ENCODE measurements at regions not wholly inside any gene's neighbourhood (a gene's known extent, or its start where the extent isn't known, plus 50 kb on each side); places are given as distances from the start of the nearest gene placed in this dataset.

DNA sequence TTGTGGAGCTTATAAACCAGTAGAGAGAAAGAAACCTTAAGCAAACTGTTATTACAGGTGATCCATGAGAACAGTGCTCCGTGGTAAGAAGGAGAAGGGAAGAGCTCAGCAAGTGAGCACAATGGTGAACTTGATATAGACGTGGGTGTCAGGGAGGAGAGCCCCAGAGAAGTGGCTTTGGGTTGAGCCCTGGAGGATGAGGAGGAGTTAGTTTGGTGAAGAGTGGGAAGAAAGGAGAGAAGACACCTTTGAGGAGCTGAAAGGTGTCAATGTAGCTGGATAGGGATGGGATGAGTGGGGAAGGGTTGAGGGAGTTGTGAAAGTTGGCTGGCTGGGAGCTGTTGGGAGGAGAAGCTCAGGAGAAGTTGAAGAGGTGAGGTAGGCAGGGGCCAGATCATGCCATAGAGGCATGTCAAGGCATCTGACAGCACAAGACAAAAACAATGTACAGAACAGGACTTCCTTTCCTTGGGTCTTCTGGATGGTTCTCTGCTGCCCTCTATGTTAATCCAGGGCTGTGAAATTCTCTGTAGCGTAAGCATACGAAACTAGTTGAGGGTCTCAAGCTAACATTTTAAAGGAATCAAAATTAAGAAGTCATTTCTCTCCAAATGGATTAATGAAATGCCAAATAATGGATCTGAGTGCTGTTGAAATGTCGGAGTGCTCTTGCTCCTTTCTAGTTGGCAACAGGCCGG, 501.9 kb downstream of the KDM4C start:
- Histone ChIP-seq H3K36me3 (ENCODE audit: insufficient read depth, low read length) (no peaks in the 10 kb centered on the region), H3K4me3 (ENCODE audit: low read length) (no peak overlapping the region), H3K27me3 (ENCODE audit: insufficient read depth, low read length, poor library complexity, severe bottlenecking) (peaks cover 5% of the 10 kb centered on the region), H3K27ac (ENCODE audit: low read depth, low read length) (no peak overlapping the region), H3K9me3 (ENCODE audit: low read length) (no peaks in the 10 kb centered on the region), H3K4me1 (ENCODE audit: insufficient read depth, low read length) (no peaks in the 10 kb centered on the region)
- H3K36me3 Mint-ChIP-seq: peaks cover 0 to 3% (median 3%) of the 10 kb centered on the region in 3 donors
- H3K9me3 Mint-ChIP-seq: peaks cover 0 to 2% (median 0%) of the 10 kb centered on the region in 5 donors
- POLR2A ChIA-PET: no interaction called here
- H3K27me3 Mint-ChIP-seq: peaks cover 5 to 15% of the 10 kb centered on the region in 2 donors
- H3K4me3 Mint-ChIP-seq: no peak overlapping the region
- DNase-seq: no peak
- no peaks in the 10 kb centered on the region for H3K4me1 Mint-ChIP-seq
- H3K27ac Mint-ChIP-seq: peak overlapping the region in 1 of 8 donors; percentile 52
- CTCF ChIA-PET: no interaction called here

DNA sequence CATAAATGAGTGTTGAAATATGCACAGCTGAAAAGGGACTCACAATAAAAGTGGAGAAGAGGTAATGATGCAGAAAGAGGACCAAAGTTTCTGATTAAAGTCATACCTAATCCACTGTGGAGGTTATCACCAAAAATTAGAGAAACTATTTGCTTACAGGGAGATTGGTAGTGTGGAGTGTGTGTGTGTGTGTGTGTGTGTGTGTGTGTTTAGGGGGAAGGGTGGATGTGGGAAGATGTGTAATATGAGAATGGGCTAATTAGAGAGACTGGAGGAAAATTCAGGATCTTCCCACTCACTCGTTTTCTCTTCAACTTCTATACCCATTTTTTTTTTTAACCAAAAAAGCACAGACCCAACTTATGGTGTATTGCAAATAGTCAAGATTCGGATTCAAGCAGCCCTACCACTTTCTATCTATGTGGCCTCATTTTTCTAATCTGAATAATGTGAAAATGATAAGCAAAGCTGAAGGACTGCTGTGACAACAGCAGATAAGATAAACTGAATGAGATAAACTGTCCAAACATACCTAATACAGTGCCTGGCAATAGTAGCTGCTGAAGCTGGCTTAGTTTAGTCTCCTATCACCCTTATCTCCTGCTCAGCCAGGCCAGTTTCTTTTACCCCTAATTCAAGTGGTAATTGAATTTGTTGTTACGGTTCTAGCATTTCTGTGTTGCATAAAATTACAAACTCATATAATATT, 501.1 kb downstream of the KDM4C start:
- POLR2A ChIA-PET: no interaction called here
- H3K27me3 Mint-ChIP-seq: peaks cover 5 to 15% of the 10 kb centered on the region in 2 donors
- no peak overlapping the region for H3K4me3 Mint-ChIP-seq
- no peak overlapping the region for H3K27ac Mint-ChIP-seq
- no peaks in the 10 kb centered on the region for H3K9me3 ChIP-seq (ENCODE audit: low read length)
- CTCF ChIA-PET: no interaction called here
- no peaks in the 10 kb centered on the region for H3K4me1 Mint-ChIP-seq
- H3K36me3 Mint-ChIP-seq: peaks cover 0 to 7% (median 3%) of the 10 kb centered on the region in 3 donors
- no peaks in the 10 kb centered on the region for H3K36me3 ChIP-seq (ENCODE audit: insufficient read depth, low read length)
- no peak for DNase-seq
- H3K4me1 ChIP-seq (ENCODE audit: insufficient read depth, low read length): no peaks in the 10 kb centered on the region
- H3K9me3 Mint-ChIP-seq: peaks cover 0 to 2% (median 0%) of the 10 kb centered on the region in 5 donors
- no peak overlapping the region for H3K4me3 ChIP-seq (ENCODE audit: low read length)
- H3K27me3 ChIP-seq (ENCODE audit: insufficient read depth, low read length, poor library complexity, severe bottlenecking): peaks cover 5% of the 10 kb centered on the region
- no peak overlapping the region for H3K27ac ChIP-seq (ENCODE audit: low read depth, low read length)

DNA sequence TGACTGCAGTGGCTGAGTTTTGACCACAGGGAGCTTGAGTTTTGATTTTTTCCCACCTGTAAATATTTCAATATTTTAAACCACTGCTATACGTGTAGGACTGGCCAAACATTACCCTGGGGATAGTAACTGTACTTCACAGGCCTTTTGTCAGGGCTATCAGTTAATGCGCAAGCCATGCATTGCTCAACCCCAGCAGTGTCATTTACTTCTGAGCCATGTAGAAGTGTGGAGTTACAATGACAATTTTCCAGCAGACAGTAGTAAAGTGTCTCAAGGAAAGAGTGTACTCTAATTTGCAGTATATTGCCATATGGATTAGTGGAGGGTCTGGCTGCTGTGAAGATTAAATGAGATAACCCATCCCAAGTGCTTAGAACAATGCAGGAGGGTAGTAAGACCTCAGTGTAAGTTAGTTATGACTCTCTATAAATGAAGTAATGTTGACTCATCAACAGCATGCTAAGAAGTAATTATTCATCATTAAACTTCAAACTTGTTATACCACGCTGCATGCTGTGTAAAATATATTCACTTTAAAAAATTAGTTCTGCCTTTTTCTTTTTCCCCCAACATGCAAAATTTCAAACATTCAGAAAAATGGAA, 489.2 kb downstream of the KDM4C start:
- Mint-ChIP-seq H3K27me3 (no peaks in the 10 kb centered on the region), H3K4me1 (no peaks in the 10 kb centered on the region), H3K4me3 (no peak overlapping the region), H3K9me3 (no peaks in the 10 kb centered on the region), H3K36me3 (no peaks in the 10 kb centered on the region), H3K27ac (no peak overlapping the region)
- Histone ChIP-seq H3K27me3 (ENCODE audit: insufficient read depth, low read length, poor library complexity, severe bottlenecking) (no peaks in the 10 kb centered on the region), H3K9me3 (ENCODE audit: low read length) (no peaks in the 10 kb centered on the region), H3K4me3 (ENCODE audit: low read length) (no peak overlapping the region), H3K4me1 (ENCODE audit: insufficient read depth, low read length) (no peaks in the 10 kb centered on the region), H3K36me3 (ENCODE audit: insufficient read depth, low read length) (no peaks in the 10 kb centered on the region), H3K27ac (ENCODE audit: low read depth, low read length) (no peak overlapping the region)
- DNase-seq: no peak
- ChIA-PET POLR2A (no interaction called here), CTCF (no interaction called here)

DNA sequence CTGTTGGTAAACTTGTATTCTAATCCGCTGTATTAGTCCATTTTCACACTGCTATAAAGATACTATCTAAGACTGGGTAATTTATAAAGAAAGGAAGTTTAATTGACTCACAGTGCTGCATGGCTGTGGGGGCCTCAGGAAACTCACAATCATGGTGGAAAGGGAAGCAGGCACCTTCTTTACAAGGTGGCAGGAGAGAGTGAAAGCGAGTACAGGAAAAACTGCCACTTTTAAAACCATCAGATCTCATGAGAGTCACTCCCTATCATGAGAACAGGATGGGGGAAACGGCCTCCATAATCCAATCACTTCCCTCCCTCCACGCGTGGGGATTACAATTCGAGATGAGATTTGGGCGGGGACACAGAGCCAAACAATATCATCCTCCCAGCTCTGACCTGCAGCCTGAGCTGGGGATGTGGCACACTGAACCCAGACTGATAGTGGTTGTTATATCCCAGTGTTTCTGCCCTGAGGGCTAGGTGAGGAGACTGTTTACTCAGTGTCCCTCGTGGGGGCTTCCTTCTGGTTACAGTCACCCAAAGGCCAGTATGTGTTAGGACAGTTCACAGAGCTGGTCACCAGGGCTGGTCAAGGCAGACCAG, 488.3 kb downstream of the KDM4C start:
- ChIA-PET CTCF (interaction anchor here (1.1 kb wide), 1 partner anchor 12 kb away, joined by 3 read pairs; no protein-coding TSS in a partner anchor), POLR2A (no interaction called here)
- no peaks in the 10 kb centered on the region for H3K27me3 ChIP-seq (ENCODE audit: insufficient read depth, low read length, poor library complexity, severe bottlenecking)
- Mint-ChIP-seq H3K4me1 (no peaks in the 10 kb centered on the region), H3K36me3 (no peaks in the 10 kb centered on the region), H3K27ac (no peak overlapping the region), H3K27me3 (no peaks in the 10 kb centered on the region), H3K9me3 (no peaks in the 10 kb centered on the region), H3K4me3 (no peak overlapping the region)
- H3K27ac ChIP-seq (ENCODE audit: low read depth, low read length): no peak overlapping the region
- no peak for DNase-seq
- H3K9me3 ChIP-seq (ENCODE audit: low read length): no peaks in the 10 kb centered on the region
- no peak overlapping the region for H3K4me3 ChIP-seq (ENCODE audit: low read length)
- no peaks in the 10 kb centered on the region for H3K4me1 ChIP-seq (ENCODE audit: insufficient read depth, low read length)
- H3K36me3 ChIP-seq (ENCODE audit: insufficient read depth, low read length): no peaks in the 10 kb centered on the region

DNA sequence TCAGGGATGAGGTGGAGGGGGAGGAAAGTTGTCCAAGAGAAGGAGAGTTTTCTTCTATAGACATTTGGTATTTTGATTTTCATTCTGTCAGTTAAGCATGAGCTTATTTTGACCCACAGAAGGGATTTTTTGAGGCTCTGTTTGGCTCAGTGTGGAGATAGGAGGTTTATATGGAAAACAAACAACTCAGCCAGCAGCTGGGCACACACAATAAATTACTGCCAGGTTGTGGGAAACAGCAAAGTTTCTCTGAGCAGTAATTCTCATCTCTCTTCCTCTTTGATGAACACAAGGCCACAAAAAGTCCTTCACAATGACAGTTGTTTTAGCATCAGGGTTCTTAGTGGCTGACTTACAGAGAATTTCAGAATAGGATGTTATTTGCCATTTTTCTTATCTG, 486.1 kb downstream of the KDM4C start:
- Mint-ChIP-seq H3K27me3 (no peaks in the 10 kb centered on the region), H3K36me3 (no peaks in the 10 kb centered on the region), H3K27ac (no peak overlapping the region), H3K4me3 (no peak overlapping the region), H3K4me1 (no peaks in the 10 kb centered on the region), H3K9me3 (no peaks in the 10 kb centered on the region)
- Histone ChIP-seq H3K4me3 (ENCODE audit: low read length) (no peak overlapping the region), H3K36me3 (ENCODE audit: insufficient read depth, low read length) (no peaks in the 10 kb centered on the region), H3K9me3 (ENCODE audit: low read length) (no peaks in the 10 kb centered on the region), H3K27me3 (ENCODE audit: insufficient read depth, low read length, poor library complexity, severe bottlenecking) (no peaks in the 10 kb centered on the region), H3K4me1 (ENCODE audit: insufficient read depth, low read length) (no peaks in the 10 kb centered on the region), H3K27ac (ENCODE audit: low read depth, low read length) (no peak overlapping the region)
- ChIA-PET POLR2A (no interaction called here), CTCF (no interaction called here)
- no peak for DNase-seq

DNA sequence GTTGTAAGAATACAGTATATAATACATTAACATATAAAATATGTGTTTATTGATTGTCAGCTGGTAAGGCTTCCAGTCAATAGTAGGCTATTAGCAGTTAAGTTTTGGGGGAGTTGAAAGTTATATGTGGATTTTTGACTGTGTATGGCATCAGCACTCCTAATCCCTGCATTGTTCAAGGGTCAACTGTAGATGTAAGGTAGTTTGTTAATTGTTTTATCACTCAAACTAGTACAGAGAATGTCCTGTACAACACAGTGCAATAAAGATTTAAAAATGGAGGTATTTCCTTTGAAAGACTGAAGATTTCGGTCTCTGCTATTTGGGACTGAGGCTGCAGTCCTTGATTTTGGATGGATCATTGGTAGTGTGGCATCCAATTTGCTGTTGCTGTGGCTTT, 484.4 kb downstream of the KDM4C start:
- Mint-ChIP-seq H3K4me1 (no peaks in the 10 kb centered on the region), H3K36me3 (no peaks in the 10 kb centered on the region), H3K27ac (no peak overlapping the region), H3K27me3 (no peaks in the 10 kb centered on the region), H3K4me3 (no peak overlapping the region), H3K9me3 (no peaks in the 10 kb centered on the region)
- ChIA-PET CTCF (no interaction called here), POLR2A (no interaction called here)
- no peak overlapping the region for H3K4me3 ChIP-seq (ENCODE audit: low read length)
- H3K36me3 ChIP-seq (ENCODE audit: insufficient read depth, low read length): no peaks in the 10 kb centered on the region
- no peaks in the 10 kb centered on the region for H3K4me1 ChIP-seq (ENCODE audit: insufficient read depth, low read length)
- no peak overlapping the region for H3K27ac ChIP-seq (ENCODE audit: low read depth, low read length)
- DNase-seq: no peak
- H3K9me3 ChIP-seq (ENCODE audit: low read length): no peaks in the 10 kb centered on the region
- H3K27me3 ChIP-seq (ENCODE audit: insufficient read depth, low read length, poor library complexity, severe bottlenecking): no peaks in the 10 kb centered on the region

- H3K9me3 ChIP-seq (ENCODE audit: low read length): no peaks in the 10 kb centered on the region
- H3K27me3 ChIP-seq (ENCODE audit: insufficient read depth, low read length, poor library complexity, severe bottlenecking): no peaks in the 10 kb centered on the region
- Mint-ChIP-seq H3K36me3 (no peaks in the 10 kb centered on the region), H3K27ac (no peak overlapping the region), H3K4me3 (no peak overlapping the region), H3K4me1 (no peaks in the 10 kb centered on the region), H3K9me3 (no peaks in the 10 kb centered on the region), H3K27me3 (no peaks in the 10 kb centered on the region)
- ChIA-PET POLR2A (no interaction called here), CTCF (no interaction called here)
- H3K27ac ChIP-seq (ENCODE audit: low read depth, low read length): no peak overlapping the region
- DNase-seq: no peak
- H3K4me1 ChIP-seq (ENCODE audit: insufficient read depth, low read length): no peaks in the 10 kb centered on the region
- H3K36me3 ChIP-seq (ENCODE audit: insufficient read depth, low read length): no peaks in the 10 kb centered on the region
- no peak overlapping the region for H3K4me3 ChIP-seq (ENCODE audit: low read length)
These were observed 483.9 kb downstream of the KDM4C start for GRCh38 chr9:7241694-7242093.

DNA sequence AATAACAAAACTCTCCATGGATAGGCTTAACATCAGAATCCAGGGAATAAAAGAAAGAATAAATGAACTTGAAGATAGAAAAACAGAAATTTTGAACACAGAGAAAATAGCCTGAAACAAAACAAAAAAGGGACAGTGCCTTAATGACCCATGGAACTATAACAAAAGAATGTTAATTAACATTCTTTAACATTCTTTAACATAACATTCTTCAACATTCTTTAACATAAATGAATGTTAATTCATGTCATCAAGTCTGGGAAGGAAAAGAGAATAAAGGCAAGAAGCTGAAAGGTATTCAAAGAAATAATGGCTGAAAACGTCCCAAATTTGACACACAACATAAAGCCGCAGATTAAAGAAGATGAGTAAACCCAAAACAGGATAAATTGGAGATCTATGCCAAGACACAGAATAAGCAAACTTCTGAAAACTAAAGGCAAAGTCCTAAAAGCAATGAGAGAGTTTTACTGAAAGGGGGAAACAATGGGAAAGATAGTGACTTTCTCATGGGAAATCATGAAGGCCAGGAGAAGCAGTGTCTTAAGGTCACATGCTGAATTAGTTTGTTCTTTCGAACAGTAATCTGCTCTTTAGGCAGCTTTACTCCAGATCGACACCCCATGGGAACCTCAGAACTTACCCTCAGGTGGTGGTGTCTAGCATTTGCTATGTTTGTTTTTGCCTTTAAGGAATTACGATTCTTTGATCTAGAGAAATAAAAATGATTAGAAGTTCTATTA, 483.0 kb downstream of the KDM4C start:
- ChIA-PET POLR2A (no interaction called here), CTCF (no interaction called here)
- H3K27ac Mint-ChIP-seq: no peak overlapping the region
- H3K4me1 Mint-ChIP-seq: no peaks in the 10 kb centered on the region
- Histone ChIP-seq H3K36me3 (ENCODE audit: insufficient read depth, low read length) (no peaks in the 10 kb centered on the region), H3K4me1 (ENCODE audit: insufficient read depth, low read length) (no peaks in the 10 kb centered on the region), H3K27ac (ENCODE audit: low read depth, low read length) (no peak overlapping the region), H3K27me3 (ENCODE audit: insufficient read depth, low read length, poor library complexity, severe bottlenecking) (no peaks in the 10 kb centered on the region), H3K4me3 (ENCODE audit: low read length) (no peak overlapping the region), H3K9me3 (ENCODE audit: low read length) (no peaks in the 10 kb centered on the region)
- no peaks in the 10 kb centered on the region for H3K36me3 Mint-ChIP-seq
- no peaks in the 10 kb centered on the region for H3K9me3 Mint-ChIP-seq
- no peak overlapping the region for H3K4me3 Mint-ChIP-seq
- no peaks in the 10 kb centered on the region for H3K27me3 Mint-ChIP-seq
- DNase-seq: no peak

All from CD8-positive, alpha-beta memory T cell (primary cell).